NAMALWA (cell line): ENCODE measurements at regions not wholly inside any gene's neighbourhood (a gene's known extent, or its start where the extent isn't known, plus 50 kb on each side); places are given as distances from the start of the nearest gene placed in this dataset.
A peak's percentile ranks its signal among the peaks of the same experiment; 100 is the strongest.
"Not testable (repeated sequence)": the region's sequence is repeated elsewhere in the genome, so short reads cannot be mapped to it uniquely, and the experiment has no call there.

Source experiments
- DNase-seq: peaks from one replicate; pipeline ENCODE4 v3.0.0-alpha.2; 2015; ENCODE audit warnings: low spot score

GRCh38 chr11:69219991-69220390, 64.3 kb downstream of the SMIM38 start:
- no peak for DNase-seq

- no peak for DNase-seq
Observed at GRCh38 chr11:69220561-69221051, 64.9 kb downstream of the SMIM38 start.

GRCh38 chr11:69221086-69221485, 65.4 kb downstream of the SMIM38 start:
- no peak for DNase-seq

DNA sequence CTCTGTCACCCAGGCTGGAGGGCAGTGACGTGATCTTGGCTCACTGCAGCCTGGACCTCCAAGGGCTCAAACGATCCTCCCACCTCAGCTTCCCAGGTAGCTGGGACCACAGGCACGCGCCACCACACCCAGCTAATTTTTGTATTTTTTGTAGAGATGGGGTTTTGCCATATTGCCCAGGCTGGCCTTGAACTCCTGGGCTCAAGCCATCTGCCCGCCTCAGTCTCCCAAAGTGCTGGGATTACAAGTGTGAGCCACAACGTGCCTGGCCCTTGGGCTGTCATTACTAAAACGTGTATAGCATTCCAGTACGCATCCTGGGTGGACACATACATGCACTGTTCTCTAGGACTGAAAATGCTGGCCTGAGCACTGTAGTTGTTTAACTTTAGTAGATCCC, 65.9 kb downstream of the SMIM38 start:
- not testable (repeated sequence) for DNase-seq

DNA sequence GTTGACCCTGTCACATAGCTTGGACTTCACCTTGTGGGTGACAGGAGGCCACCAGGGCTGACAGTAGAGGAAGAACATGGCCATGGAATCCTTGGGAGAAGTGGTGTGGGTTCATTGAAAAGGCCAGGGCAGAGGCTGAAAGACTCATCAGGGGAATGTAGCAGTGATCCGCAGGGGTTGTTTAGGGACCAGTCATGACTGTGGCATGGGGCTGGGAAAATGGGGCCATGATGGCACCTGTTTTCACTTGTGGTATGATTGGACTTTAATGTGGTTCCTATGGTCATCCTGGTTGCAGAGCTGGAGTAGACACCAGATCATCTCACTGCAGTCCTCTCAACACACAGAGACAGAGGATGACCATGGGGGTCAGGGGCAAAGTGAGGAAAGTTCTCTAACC, 66.7 kb upstream of the MYEOV start:
- DNase-seq: no peak

- no peak for DNase-seq
Observed at GRCh38 chr11:69229511-69229910, 64.4 kb upstream of the MYEOV start.

DNA sequence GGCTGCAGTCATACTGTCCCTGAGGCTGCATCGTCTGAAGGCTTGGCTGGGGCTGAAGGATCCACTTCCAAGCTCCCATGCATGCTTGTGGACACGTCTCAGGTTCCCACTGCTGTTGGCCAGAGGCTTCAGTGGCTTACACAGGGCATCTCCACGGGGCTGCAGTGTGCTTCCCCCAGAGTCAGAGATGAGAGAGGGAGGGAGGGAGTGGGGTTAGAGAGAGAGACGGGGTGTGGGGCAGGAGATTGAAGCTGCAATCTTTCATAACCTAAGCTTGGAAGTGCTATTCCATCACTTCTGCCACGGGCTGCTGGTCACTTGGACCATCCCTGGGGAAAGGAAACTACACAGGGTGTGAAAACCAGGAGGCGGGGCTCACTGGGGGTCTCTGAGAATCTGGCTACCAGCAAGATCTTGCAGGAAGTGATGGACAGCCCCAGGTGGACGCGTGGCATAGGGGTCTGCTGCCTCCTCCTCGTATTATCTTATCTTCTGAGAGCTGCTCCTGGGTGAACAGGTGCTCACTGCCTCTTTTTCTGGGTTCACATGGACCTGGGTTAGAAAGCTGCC, 63.0 kb upstream of the MYEOV start:
- DNase-seq: no peak

DNA sequence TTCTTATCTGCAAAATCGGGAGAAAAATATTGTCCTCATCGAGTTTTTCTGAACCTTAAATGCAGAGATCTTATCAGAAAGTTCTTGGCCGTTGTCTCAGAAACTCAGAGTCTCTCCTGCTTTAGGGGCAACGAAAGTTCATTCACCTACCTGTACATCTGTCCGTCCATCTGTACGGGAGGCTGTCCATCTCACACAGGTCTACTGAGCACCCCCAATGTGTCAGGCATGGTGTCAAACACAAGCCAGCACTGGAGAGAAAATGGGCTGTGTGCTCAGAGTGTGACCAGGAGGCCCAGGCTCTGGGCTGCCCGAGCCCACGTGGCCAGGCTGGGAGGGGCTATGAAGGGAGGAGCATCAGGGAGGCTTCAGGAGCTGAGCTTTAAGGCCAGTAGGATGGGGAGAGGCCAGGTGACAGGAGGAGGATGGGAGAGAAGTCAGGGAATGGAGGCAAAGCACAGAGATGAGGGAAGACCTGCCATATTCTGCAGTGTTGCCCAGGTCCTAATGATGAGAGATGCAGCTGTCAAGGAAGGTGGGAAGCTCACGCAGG, 62.4 kb upstream of the MYEOV start:
- DNase-seq: no peak

GRCh38 chr11:69232821-69233743, 60.9 kb upstream of the MYEOV start:
- DNase-seq: no peak

- DNase-seq: no peak
Observed at GRCh38 chr11:69233744-69234570, 60.0 kb upstream of the MYEOV start.

- DNase-seq: peak; percentile 60
Observed at GRCh38 chr11:69234740-69235710, 58.9 kb upstream of the MYEOV start.

DNA sequence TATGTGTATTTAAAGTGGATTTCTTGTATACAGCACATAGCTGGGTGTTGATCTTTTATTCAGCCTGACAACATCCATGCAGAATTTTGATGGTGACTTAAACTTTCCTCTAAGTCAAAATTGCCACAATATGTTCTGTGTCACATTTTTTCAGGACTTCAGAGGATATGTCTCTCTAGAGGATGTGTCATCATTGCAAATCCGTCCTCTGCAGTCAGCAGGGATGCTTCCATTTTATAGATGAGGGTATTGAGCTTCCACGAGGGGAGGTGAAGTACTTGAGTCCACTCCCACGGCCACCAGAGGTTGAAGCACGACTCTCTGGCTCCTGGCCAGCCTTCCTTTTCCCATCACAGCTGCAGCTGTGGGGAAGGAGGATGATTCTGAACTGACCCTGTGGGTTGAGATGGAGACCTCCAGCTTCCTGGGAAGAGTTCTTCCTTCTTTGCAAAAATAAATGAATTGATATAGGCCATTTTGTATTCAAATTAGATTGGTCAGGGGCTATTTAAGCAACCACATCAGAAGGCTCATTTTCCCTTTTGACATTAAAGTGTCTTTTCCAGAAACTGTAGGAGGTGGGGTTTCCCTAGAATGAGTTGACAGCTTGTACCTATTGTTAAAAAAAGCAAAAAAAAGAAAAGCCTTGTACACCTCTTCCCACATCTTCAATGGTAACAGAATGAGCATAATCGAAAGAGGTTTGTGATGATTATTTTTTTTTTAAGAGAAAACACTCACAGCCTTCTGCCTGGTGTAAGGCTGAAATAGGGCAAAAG, 55.2 kb upstream of the MYEOV start:
- DNase-seq: no peak

- DNase-seq: no peak
Observed at GRCh38 chr11:69239641-69240040, 54.3 kb upstream of the MYEOV start.

DNA sequence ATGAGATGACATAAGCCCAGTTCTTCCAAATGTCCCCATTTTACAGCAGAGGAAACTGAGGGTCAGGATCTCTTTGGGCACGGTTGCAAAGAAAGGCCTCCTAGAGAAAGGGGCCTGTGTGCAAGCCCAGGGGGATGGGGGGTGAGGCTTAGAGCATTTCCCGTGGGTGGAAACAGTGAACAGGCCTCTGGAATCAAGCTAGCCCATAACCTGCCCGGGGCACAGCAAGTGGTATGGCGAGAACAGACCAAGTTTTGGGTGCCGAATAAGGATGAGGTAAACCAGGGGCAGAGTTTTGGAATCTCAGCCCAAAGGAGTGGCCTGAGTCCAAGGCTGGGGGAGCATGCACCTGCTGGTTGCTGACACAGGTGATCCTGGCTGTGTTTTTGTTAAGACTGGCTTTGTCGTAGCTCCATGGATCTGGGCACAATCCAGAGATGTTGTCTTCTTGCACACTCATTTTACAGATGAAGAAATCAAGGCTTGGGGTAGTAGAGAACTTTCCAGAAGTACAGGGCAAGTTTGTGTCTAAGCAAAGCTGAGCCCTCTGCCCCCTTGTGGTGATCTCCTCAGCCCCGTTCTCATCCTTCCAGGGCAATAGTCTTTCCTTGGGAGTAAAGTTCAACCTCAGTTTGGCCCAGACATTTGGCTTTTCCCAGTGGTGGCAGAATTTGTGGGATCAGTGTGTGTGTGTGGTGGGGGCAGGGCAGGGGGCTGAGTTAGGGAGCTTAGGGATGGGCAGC, 53.5 kb upstream of the MYEOV start:
- no peak for DNase-seq

DNA sequence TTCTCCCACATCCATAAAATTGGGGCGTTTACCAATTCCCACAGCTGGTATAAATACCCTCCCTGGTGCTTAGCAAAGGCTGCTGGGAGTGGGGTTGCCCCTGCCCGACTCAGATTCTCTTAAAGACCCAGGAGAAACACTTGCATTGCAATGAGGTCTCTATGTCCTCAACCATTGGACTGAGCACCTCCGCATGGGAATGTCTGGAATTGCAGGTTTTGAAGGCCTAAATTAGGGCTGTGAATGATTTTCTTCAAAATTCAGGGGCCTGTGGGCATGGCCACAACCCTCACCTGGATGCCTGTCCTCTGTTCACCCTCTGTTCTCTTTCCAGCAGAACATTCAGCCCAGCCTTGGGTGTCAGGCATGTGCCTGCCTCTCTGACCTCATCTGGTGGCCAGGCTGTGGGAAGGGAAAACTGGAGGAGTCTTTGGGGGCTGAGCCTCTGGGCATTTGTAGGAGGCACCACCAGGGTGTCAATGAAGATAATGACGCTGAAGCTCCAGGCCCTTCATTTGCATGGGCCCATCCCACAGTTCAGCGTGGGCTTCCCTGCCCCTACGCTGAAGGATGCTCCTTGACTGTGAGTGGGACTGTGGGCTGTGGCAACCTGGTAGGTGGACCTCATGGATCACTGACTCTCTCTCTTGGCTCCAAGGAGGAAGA, 52.7 kb upstream of the MYEOV start:
- no peak for DNase-seq

- DNase-seq: no peak
Observed at GRCh38 chr11:69241844-69242243, 52.1 kb upstream of the MYEOV start.

DNA sequence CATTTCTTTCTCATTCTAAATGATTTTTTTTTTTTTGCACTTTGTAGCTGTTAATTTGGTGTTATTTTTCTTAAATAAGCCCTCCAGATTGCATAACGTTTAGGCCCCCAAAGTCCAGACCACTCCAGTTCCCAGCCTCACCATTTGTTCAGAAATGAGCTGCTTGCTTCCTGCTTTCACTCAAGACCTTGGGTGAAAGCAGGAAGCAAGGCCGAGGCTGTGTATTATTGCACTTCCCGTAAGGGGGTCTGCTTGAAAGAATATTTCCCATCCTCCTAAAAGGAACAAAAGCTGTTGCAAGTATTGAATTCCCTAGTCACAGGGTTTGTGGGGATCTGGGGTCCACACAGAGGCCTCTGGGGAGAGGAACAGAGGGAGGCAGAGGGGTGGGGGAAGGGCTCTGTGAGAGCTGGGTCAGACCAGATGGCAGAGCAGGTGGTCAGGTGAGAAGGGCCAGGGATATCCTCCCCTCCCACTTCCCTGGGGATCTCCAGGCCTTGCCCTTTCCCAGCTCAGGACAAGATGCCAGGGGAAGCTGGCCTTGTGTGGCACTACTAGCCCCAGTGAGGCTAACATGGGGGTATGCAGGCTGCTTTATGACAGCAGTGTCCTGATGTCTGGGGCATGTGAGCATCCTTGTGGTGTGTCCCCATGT, 51.6 kb upstream of the MYEOV start:
- DNase-seq: no peak

DNA sequence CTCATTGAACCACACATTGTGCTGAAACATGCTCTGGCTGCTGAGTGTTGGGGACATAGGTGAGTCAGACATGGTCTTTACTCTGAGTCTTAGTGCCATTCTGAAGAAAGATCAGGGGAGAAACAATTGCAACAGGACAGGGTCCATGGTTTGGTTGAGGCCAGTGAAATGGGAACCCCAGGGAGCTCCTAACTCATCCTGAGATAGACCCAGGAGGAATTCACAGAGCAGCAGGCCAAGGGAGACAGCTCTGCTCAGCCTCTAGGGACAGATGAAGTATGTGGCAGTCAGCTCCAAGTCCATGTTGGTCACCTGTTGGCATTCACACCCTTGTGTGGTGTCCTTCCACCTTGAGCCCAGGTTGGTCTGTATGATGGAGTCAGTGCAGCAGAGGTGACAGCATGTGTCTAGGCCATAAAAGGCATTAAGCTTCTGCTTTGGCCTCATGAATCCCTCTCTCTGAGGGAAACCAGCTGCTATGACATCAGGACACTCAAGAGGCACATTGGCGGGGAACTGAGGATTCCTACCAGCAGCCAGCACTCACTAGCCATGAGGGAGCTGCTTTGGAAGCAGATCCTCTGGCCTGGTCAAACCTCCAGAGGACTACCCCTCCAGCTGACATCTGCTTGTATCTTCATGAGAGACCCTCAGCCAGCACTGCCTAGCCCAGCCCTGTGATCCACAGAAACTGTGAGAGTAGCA, 50.3 kb upstream of the MYEOV start:
- no peak for DNase-seq
